A673 (cell line): ENCODE measurements at regions not wholly inside any gene's neighbourhood (a gene's known extent, or its start where the extent isn't known, plus 50 kb on each side); places are given as distances from the start of the nearest gene placed in this dataset.
A peak's percentile ranks its signal among the peaks of the same experiment; 100 is the strongest.

Source experiments
- BruUV-seq: library from RNA; stranded (reverse); fragments of 400-500 nt; replicated peaks from 2 replicates; lab custom pipeline; 2021; lab: Mats Ljungman, UMichigan
- CTCF ChIA-PET: fragments of 300-600 bp; sonication (Branson Sonifier 250); formaldehyde crosslinking; loops from one replicate; lab custom pipeline; 2022; ENCODE audit warnings: antibody characterized with exemption; lab: Charles Lee
- POLR2A ChIA-PET: fragments of 300-600 bp; sonication (Branson Sonifier 250); formaldehyde crosslinking; loops from one replicate; lab custom pipeline; 2022; ENCODE audit warnings: antibody characterized with exemption; ENCODE audit not compliant: low non-redundant PET; lab: Charles Lee
- DNase-seq: peaks from one replicate; pipeline ENCODE4 v3.0.0-alpha.2; 2015; ENCODE audit warnings: low spot score
- H3K27ac ChIP-seq: fragments of 200-600 bp; sonication (generic); 2 replicates; pipeline ENCODE4 v1.5.1; 2016; ENCODE audit warnings: mixed run types, low read depth, mild to moderate bottlenecking, mixed read lengths, antibody characterized with exemption, low read length; ENCODE audit not compliant: poor library complexity, severe bottlenecking
- H3K27me3 ChIP-seq: fragments of 200-600 bp; sonication (generic); replicated peaks from 2 replicates; pipeline ENCODE4 v1.6.1; 2017; ENCODE audit warnings: mixed run types, low read depth, mild to moderate bottlenecking, mixed read lengths, antibody characterized with exemption, low read length; ENCODE audit not compliant: insufficient read depth, poor library complexity
- H3K36me3 ChIP-seq: fragments of 200-600 bp; sonication (generic); 2 replicates; pipeline ENCODE4 v1.6.1; 2016; ENCODE audit warnings: mixed run types, mild to moderate bottlenecking, mixed read lengths, antibody characterized with exemption, low read length; ENCODE audit not compliant: insufficient read depth, poor library complexity, severe bottlenecking
- H3K4me1 ChIP-seq: fragments of 200-600 bp; sonication (generic); 2 replicates; pipeline ENCODE4 v1.6.1; 2017; ENCODE audit warnings: mixed run types, mild to moderate bottlenecking, mixed read lengths, antibody characterized with exemption, low read length; ENCODE audit not compliant: insufficient read depth, poor library complexity, severe bottlenecking
- H3K4me3 ChIP-seq: fragments of 200-600 bp; sonication (generic); 2 replicates; pipeline ENCODE4 v1.5.1; 2016; ENCODE audit warnings: low read depth, mixed run types, mild to moderate bottlenecking, mixed read lengths, low read length; ENCODE audit not compliant: poor library complexity, severe bottlenecking
- H3K9me3 ChIP-seq: fragments of 200-600 bp; sonication (generic); 2 replicates; pipeline ENCODE4 v1.6.1; 2016; ENCODE audit warnings: mixed run types, low read depth, mild to moderate bottlenecking, mixed read lengths, antibody characterized with exemption, low read length; ENCODE audit not compliant: poor library complexity, severe bottlenecking
- CTCF ChIP-seq: fragments of 300-800, 200-600 bp; sonication (generic); conservative IDR thresholded peaks from 2 replicates; pipeline ENCODE4 v1.5.1; 2017; ENCODE audit warnings: low read depth, mild to moderate bottlenecking, antibody characterized with exemption, low read length, moderate library complexity, mixed read lengths
- EZH2 ChIP-seq: fragments of 200-600 bp; sonication (generic); IDR thresholded peaks from 2 replicates; pipeline ENCODE4 v1.6.1; 2017; ENCODE audit warnings: borderline replicate concordance, low read depth, mild to moderate bottlenecking, mixed read lengths, antibody characterized with exemption, low read length; ENCODE audit not compliant: poor library complexity, severe bottlenecking
- intact Hi-C: fragments of 100-400 bp; cut with micrococcal nuclease; formaldehyde crosslinking; loops from one replicate; pipeline ENCODE4 v1.10.0; 2022; ENCODE audit not compliant: unreplicated experiment

- intact Hi-C loops, result no loop called here
- Histone ChIP-seq H3K36me3 (no peaks in the 10 kb centered on the region), H3K27ac (no peak overlapping the region), H3K4me1 (peaks cover 20% of the 10 kb centered on the region), H3K4me3 (no peak overlapping the region), H3K27me3 (no peaks in the 10 kb centered on the region), H3K9me3 (no peaks in the 10 kb centered on the region)
- CTCF ChIA-PET, result no interaction called here
- peak; percentile 35 for DNase-seq
- TF ChIP-seq CTCF (no peak), EZH2 (no peak)
- POLR2A ChIA-PET, result no interaction called here
- BruUV-seq, result no TSS peak
Measured at GRCh38 chr12:77229640-77230442, 164.5 kb upstream of the E2F7 start.

DNA sequence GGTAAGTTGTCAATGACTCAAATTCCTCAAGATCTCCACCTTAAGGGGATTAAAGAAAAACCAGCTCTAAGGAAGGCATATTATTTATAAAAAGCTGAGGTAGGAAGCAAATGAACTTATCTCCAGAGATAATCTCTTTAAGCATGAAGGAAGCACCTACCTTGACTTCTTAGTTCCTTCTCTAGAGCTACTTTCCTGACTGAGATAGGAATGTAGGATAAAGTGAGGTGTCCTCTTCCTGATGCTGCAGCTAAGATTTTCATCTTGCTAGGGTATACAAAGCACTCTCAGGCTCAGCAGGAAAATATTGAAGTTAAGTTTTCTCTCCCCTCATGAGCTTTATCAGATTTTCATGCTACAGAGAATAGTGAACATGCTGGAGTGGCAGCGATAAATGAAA, 163.0 kb upstream of the E2F7 start:
- Histone ChIP-seq H3K27me3 (no peaks in the 10 kb centered on the region), H3K4me1 (peaks cover 20% of the 10 kb centered on the region), H3K36me3 (no peaks in the 10 kb centered on the region), H3K9me3 (no peaks in the 10 kb centered on the region), H3K27ac (no peak overlapping the region), H3K4me3 (no peak overlapping the region)
- TF ChIP-seq EZH2 (no peak), CTCF (no peak)
- intact Hi-C loops, result no loop called here
- no peak for DNase-seq
- ChIA-PET POLR2A (no interaction called here), CTCF (no interaction called here)
- no TSS peak for BruUV-seq

- intact Hi-C loops, result no loop called here
- POLR2A ChIA-PET, result no interaction called here
Measured at GRCh38 chr12:77226368-77226767, 161.0 kb upstream of the E2F7 start.

More at GRCh38 chr12:77226368-77226767, 161.0 kb upstream of the E2F7 start:
- Histone ChIP-seq H3K27ac (no peak overlapping the region), H3K4me1 (peaks cover 12% of the 10 kb centered on the region), H3K9me3 (no peaks in the 10 kb centered on the region), H3K36me3 (no peaks in the 10 kb centered on the region), H3K27me3 (no peaks in the 10 kb centered on the region), H3K4me3 (no peak overlapping the region)
- no peak for DNase-seq
- BruUV-seq, result no TSS peak
- CTCF ChIA-PET, result no interaction called here
- no peak for TF ChIP-seq EZH2
- TF ChIP-seq CTCF, result no peak
